Activated T-cell treated with anti-CD3 and anti-CD28 coated beads for 24 hours (primary cell): ENCODE measurements at regions not wholly inside any gene's neighbourhood (a gene's known extent, or its start where the extent isn't known, plus 50 kb on each side); places are given as distances from the start of the nearest gene placed in this dataset.

ENCODE experiments used
- DNase-seq: peaks from one replicate; pipeline ENCODE4 v3.0.0-alpha.2; 2020; ENCODE audit warnings: low read depth

GRCh38 chr1:55931081-55931940, 648.1 kb downstream of the PLPP3 start:
- no peak for DNase-seq

- no peak for DNase-seq
These were observed 649.7 kb downstream of the PLPP3 start for GRCh38 chr1:55929652-55930051.

DNA sequence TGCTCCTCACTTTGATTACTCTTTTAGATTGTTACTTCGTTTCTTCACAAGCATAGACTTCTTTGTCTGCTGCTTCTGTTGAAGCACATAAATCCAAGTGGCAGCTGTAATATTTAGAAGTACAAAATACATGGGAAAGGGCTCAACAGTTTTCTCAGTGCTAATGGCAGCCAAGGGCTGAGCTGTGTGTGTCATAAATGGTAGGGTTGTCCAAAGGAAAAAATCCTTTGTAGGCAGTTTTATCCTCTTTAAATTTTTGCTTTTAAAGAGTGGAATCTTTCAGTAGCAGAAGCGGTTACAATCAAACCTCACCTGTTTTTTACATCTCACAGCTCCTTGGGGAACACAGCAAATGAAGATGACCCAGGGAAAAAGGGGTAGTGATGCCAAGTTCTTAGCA, 650.8 kb downstream of the PLPP3 start:
- DNase-seq: no peak

DNA sequence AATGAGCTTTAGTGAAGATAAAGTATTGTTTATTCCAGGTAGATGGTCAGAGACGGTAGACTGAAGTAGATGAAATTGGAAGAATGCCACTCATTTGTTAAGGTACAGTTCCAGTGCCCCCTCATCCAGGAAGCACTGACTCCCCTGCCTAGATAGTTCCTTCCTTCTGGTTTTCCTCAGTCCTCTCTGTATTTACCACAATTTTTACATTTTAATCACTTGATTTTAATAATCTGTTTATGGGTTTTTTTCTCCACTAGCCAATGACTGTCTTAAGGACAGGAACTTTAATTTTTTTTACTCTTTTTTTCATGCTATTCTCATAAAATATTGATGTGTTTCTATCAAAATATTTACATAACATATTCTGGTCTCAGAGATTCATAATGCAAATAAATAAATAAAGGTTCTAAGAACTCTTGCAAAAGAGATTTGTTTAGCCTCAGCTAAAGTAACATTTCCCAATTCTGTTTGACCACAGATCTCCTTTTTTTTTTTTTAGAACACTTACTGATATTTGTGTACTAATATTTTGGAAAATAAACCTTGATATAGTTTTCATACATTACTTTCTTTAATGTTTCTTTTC, 651.6 kb downstream of the PLPP3 start:
- DNase-seq: no peak

GRCh38 chr1:55926906-55927471, 652.4 kb downstream of the PLPP3 start:
- DNase-seq: no peak

DNA sequence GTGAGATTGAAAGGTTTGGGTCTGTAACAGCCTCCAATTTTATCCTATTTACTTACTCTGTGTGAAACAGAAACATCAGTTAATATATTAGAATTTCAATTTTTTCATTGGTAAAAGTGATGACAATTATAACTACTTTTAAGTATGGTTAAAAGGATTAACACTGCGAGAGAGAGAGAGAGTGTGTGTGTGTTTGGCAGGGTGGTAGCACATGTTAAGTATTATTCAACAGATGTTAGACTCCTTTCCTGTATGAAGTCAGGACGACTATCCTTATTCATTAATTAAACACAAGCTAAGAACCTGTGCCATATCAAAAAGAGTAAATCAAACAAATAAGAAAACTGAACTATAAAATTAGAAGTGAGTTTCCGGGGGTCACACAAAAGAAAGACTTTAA, 662.5 kb downstream of the PLPP3 start:
- no peak for DNase-seq

GRCh38 chr1:55916481-55916880, 662.9 kb downstream of the PLPP3 start:
- DNase-seq: no peak

DNA sequence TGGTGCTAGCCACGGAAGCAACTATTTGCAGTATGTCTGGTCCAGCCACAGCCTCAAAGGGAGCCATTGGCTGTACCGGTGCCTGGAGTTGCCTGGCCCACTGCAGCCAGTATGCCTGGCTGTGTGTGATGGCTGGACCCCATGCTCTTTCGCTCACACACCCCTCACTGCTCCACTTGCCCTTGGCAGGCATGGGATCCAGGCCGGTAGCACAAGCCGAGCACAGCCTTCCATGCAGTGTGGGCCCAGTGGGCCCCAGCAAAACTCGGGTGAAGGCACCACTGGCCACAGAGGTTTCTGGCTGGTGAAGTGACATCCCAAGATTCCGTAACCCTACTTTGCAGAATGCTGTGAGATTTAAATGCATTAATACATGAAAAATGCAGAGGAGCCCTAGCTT, 665.8 kb downstream of the PLPP3 start:
- DNase-seq: no peak

- no peak for DNase-seq
These were observed 666.9 kb downstream of the PLPP3 start for GRCh38 chr1:55912438-55912837.

GRCh38 chr1:55904541-55904940, 674.8 kb downstream of the PLPP3 start:
- no peak for DNase-seq

- DNase-seq: no peak
These were observed 681.2 kb downstream of the PLPP3 start for GRCh38 chr1:55898181-55898580.

- no peak for DNase-seq
These were observed 681.0 kb upstream of the USP24 start for GRCh38 chr1:55896210-55896609.

DNA sequence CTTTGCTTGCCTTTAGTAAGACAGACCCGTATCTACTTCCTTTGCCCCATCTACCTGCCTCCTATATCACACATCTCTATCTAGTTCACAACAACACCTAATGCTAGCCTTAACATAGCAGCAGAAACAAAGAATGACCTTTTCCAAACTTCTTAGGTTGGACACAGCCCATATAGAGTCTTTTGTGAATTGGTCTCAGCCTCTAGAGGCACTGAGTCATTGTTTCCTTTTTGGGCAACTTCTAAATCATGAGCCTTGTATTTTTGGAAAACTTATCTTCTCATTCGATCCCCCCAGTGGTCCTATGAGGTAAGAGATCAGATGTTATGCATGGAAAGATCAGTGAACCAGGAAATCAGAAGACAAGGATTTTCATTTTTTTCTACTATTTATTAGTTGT, 679.4 kb upstream of the USP24 start:
- DNase-seq: no peak

DNA sequence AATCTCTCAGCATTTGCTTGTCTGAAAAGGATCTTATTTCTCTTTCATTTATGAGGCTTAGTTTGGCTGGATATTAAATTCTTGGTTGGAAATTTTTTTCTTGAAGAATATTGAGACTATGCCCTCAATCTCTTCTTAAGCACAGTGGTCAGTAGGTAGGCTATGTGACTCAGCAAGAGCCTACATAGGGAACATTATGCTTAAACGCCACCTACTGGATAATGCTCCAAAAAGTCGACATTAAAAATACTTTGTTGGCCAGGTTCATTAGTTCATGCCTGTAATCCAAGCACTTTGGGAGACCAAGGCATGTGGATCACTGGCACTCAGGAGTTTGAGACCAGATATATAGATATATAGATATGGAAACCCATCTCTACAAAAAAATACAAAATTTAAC, 678.0 kb upstream of the USP24 start:
- no peak for DNase-seq

GRCh38 chr1:55888685-55889317, 673.6 kb upstream of the USP24 start:
- no peak for DNase-seq

DNA sequence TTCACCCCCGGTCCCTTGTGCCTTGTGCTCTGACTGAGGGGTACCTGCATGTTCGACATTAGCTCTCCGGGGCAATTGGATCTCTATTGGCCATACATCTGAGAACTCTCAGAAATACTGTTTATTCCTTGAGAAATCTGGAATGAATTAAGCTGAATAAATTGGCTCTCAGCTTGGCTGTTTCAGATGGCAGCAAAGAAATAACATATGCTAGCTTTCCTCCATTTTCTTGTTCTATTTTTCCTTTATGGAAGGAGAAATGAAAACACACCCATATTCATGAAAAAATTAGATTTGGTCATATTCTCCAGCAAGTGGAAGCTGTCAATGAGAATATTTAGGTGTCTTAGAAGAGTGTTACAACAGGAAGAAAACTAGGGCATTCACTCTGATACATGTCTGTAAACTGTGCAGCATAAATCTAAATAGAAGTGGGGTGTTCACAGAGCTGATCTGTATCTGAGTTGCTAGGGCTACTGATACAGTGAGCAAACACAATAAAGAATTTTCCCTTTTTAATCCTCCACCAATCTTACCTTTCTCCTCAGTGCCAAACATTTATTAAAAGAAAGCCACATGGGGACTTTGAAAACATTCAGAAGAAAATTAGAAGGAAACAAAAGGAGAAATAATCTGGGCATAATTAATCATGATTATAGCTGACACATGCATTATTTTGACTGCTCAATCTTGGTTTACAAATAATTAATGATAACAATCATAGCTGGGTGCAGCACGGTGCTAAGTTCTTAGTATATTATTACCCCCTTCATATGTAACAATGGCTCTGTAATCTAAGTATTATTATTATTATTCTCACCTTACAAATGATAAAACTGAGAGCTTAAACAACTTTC, 671.9 kb upstream of the USP24 start:
- no peak for DNase-seq

GRCh38 chr1:55885619-55886018, 670.5 kb upstream of the USP24 start:
- DNase-seq: no peak

GRCh38 chr1:55882931-55883330, 667.8 kb upstream of the USP24 start:
- no peak for DNase-seq

DNA sequence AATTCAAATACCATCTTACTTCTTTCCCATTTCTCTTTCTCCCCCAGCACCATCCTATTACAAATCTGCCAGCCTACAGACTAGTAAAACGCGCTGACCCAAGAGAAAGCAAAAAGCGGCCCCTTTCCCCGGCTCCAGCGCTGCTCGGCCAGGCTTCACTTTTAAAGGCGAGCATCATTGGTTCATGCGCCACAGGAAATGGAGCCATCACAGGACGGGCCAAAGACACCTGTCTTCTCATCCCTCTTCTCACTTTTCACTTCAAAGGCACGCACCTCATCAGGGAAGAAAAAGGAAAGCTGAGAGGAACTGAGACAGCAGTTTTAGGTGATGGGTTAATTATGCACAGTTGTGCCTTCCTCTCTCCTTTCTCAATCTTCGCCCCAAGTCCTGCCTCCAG, 664.2 kb upstream of the USP24 start:
- no peak for DNase-seq

DNA sequence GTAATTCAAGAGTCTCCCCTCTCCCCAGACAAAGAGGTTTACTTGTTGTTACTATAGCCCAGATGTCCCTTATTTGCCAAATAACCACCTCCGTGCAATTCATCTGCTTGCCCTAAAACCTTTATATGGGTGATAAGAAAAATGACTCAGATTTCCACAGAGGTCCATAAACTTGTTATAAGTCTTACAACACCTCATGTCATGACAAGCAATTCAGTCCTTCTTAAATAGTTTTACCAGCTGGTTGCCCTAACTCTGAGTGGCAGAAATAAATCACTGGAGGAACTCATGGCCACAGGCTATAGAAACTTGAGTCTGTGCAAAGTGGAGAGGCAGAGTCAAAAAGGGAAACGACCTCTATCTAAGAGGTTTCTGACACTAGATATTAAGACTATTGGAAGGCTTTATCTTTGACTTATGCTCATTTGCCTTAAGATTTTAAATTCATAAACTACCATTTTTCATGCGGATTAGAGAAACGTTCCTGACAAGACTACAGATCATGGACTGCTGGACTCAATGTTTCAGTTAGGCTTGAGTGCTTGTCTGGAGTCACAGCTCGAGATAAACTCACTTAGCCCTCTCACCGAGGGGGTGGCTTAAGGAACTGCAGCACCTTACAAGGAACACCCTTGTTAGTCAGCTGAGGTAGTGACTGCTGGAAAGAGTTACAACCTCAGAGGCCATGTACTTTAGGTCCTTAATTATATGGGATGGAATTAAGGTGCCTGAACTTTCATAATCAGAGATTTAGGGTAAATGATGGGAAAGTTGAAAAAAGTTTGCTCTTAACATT, 662.5 kb upstream of the USP24 start:
- no peak for DNase-seq
